ENCODE measurements at regions not wholly inside any gene's neighbourhood (a gene's known extent, or its start where the extent isn't known, plus 50 kb on each side); places are given as distances from the start of the nearest gene placed in this dataset.

DNA sequence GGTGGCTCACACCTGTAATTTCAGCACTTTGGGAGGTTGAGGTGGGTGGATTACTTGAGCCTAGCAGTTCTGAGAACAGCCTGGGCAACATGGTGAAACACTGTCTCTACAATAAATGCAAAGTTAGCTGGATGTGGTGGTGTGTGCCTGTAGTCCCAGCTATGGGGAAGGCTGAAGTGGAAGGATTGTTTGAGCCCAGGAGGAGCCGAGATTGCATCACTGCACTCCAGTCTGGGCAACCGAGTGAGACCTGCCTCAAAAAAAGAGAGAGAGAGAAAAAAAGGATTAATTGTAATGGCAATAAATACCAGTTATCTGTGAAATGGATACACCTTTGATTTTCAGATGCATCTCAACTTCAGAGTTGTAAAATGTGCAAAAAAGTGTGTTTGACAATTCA is 58.8 kb downstream of the SPRY1 start:
- H3K27ac ChIP-seq (ENCODE audit: low read depth, low read length) = no peak overlapping the region
- H3K4me3 ChIP-seq (ENCODE audit: low read depth in 1 of 2, low read length in 2 of 2) = no peak overlapping the region
- H3K36me3 ChIP-seq (ENCODE audit: insufficient read depth, low read length) = no peaks in the 10 kb centered on the region
- no peaks in the 10 kb centered on the region for H3K27me3 ChIP-seq (ENCODE audit: control insufficient read depth in 1 of 2, insufficient read depth in 2 of 2, low read length in 2 of 2)
- no peaks in the 10 kb centered on the region for H3K9me3 ChIP-seq (ENCODE audit: low read length)
- H3K4me1 ChIP-seq (ENCODE audit: insufficient read depth, low read length) = peaks cover 7% of the 10 kb centered on the region
- no peak overlapping the region for H3K9ac ChIP-seq (ENCODE audit: low read length)

DNA sequence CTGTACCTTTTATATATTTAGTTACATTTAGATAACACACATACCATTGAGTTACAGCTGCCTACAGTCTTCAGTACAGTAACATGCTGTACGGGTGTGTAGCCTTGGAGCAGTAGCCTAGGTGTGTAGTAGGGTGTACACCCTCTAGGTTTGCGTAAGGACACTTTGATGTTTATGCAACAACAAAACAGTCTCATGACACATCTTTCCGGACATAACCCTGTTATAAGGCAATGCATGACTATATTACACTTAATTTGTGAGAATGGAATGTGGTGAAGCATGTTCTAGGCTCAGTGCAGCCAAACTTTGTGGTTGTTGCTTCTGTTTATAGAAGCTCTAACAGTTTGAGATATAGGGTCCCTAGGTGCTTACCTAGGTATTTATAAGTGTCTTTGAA is 65.4 kb downstream of the SPRY1 start:
- H3K27ac ChIP-seq (ENCODE audit: low read depth, low read length) = no peak overlapping the region
- no peaks in the 10 kb centered on the region for H3K9me3 ChIP-seq (ENCODE audit: low read length)
- H3K9ac ChIP-seq (ENCODE audit: low read length) = no peak overlapping the region
- no peak overlapping the region for H3K4me3 ChIP-seq (ENCODE audit: low read depth in 1 of 2, low read length in 2 of 2)
- H3K36me3 ChIP-seq (ENCODE audit: insufficient read depth, low read length) = no peaks in the 10 kb centered on the region
- H3K27me3 ChIP-seq (ENCODE audit: control insufficient read depth in 1 of 2, insufficient read depth in 2 of 2, low read length in 2 of 2) = no peaks in the 10 kb centered on the region
- H3K4me1 ChIP-seq (ENCODE audit: insufficient read depth, low read length) = no peaks in the 10 kb centered on the region

DNA sequence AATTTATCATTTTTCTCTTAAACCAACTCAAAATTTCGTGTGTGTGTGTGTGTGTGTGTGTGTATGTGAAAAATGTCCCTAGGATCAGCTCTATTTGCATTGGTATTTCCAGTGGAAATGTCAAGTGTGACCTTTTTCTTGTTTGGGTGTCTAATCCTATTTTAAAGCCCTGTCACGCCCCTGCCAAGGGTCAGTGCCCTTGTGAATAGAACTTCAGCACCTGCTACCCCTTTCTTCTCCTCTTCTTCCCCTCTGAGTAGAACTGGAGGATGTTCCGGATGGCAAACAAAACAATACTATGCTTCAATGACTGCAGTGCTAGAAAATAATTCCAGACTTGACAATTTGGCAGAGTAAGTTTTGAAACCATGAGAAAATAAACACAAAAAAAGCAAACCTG is 67.3 kb downstream of the SPRY1 start:
- Histone ChIP-seq H3K36me3 (ENCODE audit: insufficient read depth, low read length) (no peaks in the 10 kb centered on the region), H3K4me3 (ENCODE audit: low read depth in 1 of 2, low read length in 2 of 2) (no peak overlapping the region), H3K27ac (ENCODE audit: low read depth, low read length) (no peak overlapping the region), H3K27me3 (ENCODE audit: control insufficient read depth in 1 of 2, insufficient read depth in 2 of 2, low read length in 2 of 2) (no peaks in the 10 kb centered on the region), H3K9me3 (ENCODE audit: low read length) (no peaks in the 10 kb centered on the region), H3K4me1 (ENCODE audit: insufficient read depth, low read length) (no peaks in the 10 kb centered on the region), H3K9ac (ENCODE audit: low read length) (no peak overlapping the region)

DNA sequence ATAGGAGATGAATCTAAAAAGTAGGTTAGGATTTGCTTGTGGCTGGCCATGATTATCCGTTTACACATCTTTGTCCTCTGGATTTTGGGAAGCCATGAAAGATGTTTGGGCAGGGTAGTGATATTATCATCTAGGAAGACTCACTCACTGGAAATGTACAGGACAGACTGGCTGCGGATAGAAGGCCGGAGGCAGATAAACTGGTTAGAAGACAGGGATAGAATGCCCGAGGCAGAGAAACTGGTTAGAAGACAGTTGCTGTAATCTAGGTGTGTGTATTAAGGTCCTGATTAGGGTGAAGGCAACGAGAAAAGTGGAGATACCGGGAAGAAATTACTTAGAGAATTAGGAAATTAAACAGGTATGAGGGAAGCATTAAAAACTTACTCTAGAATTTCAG is 68.8 kb downstream of the SPRY1 start:
- H3K27ac ChIP-seq (ENCODE audit: low read depth, low read length) = no peak overlapping the region
- H3K4me3 ChIP-seq (ENCODE audit: low read depth in 1 of 2, low read length in 2 of 2) = no peak overlapping the region
- H3K9ac ChIP-seq (ENCODE audit: low read length) = no peak overlapping the region

DNA sequence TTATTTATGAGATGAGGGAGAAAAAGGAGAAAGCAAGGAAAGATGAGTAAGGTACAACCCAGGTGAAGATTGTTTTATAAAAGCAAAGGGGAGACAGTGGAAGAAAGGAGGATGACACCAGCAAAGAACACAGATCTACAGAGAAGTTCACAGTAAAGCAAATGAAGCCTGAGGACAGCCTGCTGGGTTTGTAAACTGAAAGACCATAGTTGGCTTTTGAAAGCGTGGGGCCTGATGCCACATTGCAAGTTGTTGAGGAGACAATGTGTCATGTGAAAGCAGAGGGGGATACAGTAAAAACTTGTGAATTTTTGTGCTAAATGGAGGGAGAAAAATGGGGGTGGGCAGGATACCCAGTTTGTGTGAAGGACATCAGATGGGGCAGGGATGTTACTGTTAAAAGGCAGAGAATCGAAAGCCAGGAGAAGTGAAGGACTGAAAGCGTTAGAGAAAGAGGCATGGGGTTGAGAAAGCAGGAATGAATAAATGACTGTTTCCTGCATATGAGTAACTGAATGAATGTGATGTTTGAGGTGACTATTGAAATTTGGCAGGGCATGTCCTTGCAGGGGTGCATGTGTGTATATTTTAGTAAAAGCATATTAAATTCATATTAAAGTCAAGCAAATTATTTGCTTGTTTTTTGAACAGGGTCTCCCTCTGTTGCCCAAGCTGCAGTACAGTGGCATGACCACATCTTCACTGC is 69.6 kb downstream of the SPRY1 start:
- H3K9ac ChIP-seq (ENCODE audit: low read length) = no peak overlapping the region
- no peak overlapping the region for H3K27ac ChIP-seq (ENCODE audit: low read depth, low read length)
- H3K27me3 ChIP-seq (ENCODE audit: control insufficient read depth in 1 of 2, insufficient read depth in 2 of 2, low read length in 2 of 2) = no peaks in the 10 kb centered on the region
- no peaks in the 10 kb centered on the region for H3K36me3 ChIP-seq (ENCODE audit: insufficient read depth, low read length)
- H3K9me3 ChIP-seq (ENCODE audit: low read length) = no peaks in the 10 kb centered on the region
- no peaks in the 10 kb centered on the region for H3K4me1 ChIP-seq (ENCODE audit: insufficient read depth, low read length)
- H3K4me3 ChIP-seq (ENCODE audit: low read depth in 1 of 2, low read length in 2 of 2) = no peak overlapping the region

More for the DNA sequence above, 68.8 kb downstream of the SPRY1 start:
- H3K27me3 ChIP-seq (ENCODE audit: control insufficient read depth in 1 of 2, insufficient read depth in 2 of 2, low read length in 2 of 2) = no peaks in the 10 kb centered on the region
- no peaks in the 10 kb centered on the region for H3K9me3 ChIP-seq (ENCODE audit: low read length)
- no peaks in the 10 kb centered on the region for H3K4me1 ChIP-seq (ENCODE audit: insufficient read depth, low read length)
- no peaks in the 10 kb centered on the region for H3K36me3 ChIP-seq (ENCODE audit: insufficient read depth, low read length)

DNA sequence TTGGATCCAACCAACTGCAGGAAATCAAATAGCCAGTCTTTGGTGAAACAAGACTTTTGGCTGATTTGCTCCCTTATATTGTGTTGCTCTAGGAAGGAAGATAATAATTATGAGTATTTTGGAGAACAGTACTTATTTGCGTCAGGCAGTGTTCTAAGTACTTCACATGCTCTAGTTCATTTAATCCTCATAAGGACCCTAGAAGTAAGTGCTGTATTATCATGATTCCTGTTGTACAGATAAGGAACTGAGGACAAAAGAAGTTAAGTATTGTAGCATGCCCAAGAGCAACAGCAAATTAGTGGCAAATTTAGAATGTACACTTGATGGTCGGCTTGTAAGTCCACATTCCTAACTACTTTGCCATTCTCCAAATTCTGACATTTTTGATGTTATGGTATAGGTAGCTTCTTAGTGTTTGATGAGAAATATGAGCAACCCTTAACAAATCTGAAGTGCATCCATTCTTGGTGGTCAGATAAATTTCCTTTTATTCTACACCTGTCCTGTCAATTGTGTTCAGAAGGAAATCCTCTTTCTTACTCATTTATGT is 72.0 kb downstream of the SPRY1 start:
- H3K9me3 ChIP-seq (ENCODE audit: low read length) = no peaks in the 10 kb centered on the region
- H3K36me3 ChIP-seq (ENCODE audit: insufficient read depth, low read length) = no peaks in the 10 kb centered on the region
- no peak overlapping the region for H3K9ac ChIP-seq (ENCODE audit: low read length)
- no peaks in the 10 kb centered on the region for H3K27me3 ChIP-seq (ENCODE audit: control insufficient read depth in 1 of 2, insufficient read depth in 2 of 2, low read length in 2 of 2)
- H3K27ac ChIP-seq (ENCODE audit: low read depth, low read length) = no peak overlapping the region
- H3K4me3 ChIP-seq (ENCODE audit: low read depth in 1 of 2, low read length in 2 of 2) = no peak overlapping the region
- no peaks in the 10 kb centered on the region for H3K4me1 ChIP-seq (ENCODE audit: insufficient read depth, low read length)

DNA sequence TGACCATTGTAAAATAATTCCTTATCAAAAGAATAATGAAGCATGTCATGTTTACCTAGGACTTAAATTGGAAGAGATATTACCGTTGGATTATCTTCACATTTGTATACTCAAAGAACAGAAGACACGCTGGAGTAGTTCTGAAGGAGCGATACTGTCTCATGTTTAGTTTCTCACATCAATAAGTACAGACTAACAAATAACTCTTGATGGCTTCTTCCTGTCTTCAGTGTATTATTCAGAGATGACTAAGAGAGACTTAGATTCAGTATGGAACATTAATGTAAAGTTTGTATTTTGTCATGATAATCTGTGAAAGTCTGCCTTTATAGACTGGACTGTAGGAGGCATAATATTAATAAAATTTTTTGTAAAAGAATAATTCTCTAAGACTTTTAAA is 72.7 kb downstream of the SPRY1 start:
- H3K36me3 ChIP-seq (ENCODE audit: insufficient read depth, low read length) = no peaks in the 10 kb centered on the region
- no peaks in the 10 kb centered on the region for H3K27me3 ChIP-seq (ENCODE audit: control insufficient read depth in 1 of 2, insufficient read depth in 2 of 2, low read length in 2 of 2)
- no peaks in the 10 kb centered on the region for H3K4me1 ChIP-seq (ENCODE audit: insufficient read depth, low read length)
- no peaks in the 10 kb centered on the region for H3K9me3 ChIP-seq (ENCODE audit: low read length)
- H3K27ac ChIP-seq (ENCODE audit: low read depth, low read length) = no peak overlapping the region
- no peak overlapping the region for H3K9ac ChIP-seq (ENCODE audit: low read length)
- H3K4me3 ChIP-seq (ENCODE audit: low read depth in 1 of 2, low read length in 2 of 2) = no peak overlapping the region

DNA sequence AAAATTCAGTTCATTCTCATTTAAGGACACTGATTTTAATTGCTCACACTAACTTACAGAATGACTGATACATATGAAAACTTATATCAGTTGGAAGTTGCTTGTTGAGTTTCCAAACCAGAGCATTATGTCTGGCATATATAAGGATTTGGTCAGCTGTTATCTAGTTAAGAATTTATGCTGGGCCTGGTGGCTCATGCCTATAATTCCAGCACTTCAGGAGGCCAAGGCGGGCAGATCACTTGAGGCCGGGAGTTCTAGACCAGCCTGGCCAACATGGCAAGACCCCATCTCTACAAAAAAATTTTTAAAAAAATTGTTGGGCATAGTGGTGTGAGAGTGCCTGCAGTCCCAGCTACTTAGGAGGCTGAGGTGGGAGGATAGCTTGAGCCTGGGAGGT is 73.1 kb downstream of the SPRY1 start:
- H3K9me3 ChIP-seq (ENCODE audit: low read length) = no peaks in the 10 kb centered on the region
- no peak overlapping the region for H3K4me3 ChIP-seq (ENCODE audit: low read depth in 1 of 2, low read length in 2 of 2)
- H3K36me3 ChIP-seq (ENCODE audit: insufficient read depth, low read length) = no peaks in the 10 kb centered on the region
- H3K4me1 ChIP-seq (ENCODE audit: insufficient read depth, low read length) = no peaks in the 10 kb centered on the region
- H3K9ac ChIP-seq (ENCODE audit: low read length) = no peak overlapping the region
- no peak overlapping the region for H3K27ac ChIP-seq (ENCODE audit: low read depth, low read length)
- no peaks in the 10 kb centered on the region for H3K27me3 ChIP-seq (ENCODE audit: control insufficient read depth in 1 of 2, insufficient read depth in 2 of 2, low read length in 2 of 2)

DNA sequence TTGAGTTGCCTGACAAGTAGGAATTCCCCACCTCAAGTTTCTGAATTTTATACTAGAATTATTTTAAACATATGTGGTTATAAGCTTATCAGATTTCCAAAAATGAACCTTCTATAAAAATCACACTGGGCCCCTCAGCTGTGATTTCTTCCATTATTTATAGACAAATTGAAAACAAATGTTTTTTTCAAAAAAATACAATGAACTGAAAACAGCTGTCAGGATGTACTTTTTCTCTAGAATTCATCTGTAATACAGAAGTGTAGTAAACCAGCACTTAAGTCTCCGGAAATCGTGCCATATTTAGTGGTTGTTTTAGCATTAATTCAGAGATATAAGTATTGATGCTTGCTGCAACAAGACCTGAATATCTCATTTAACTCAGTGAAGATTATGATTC is 74.0 kb downstream of the SPRY1 start:
- H3K36me3 ChIP-seq (ENCODE audit: insufficient read depth, low read length) = no peaks in the 10 kb centered on the region
- no peak overlapping the region for H3K9ac ChIP-seq (ENCODE audit: low read length)
- H3K4me3 ChIP-seq (ENCODE audit: low read depth in 1 of 2, low read length in 2 of 2) = no peak overlapping the region
- no peaks in the 10 kb centered on the region for H3K4me1 ChIP-seq (ENCODE audit: insufficient read depth, low read length)
- H3K9me3 ChIP-seq (ENCODE audit: low read length) = no peaks in the 10 kb centered on the region
- H3K27me3 ChIP-seq (ENCODE audit: control insufficient read depth in 1 of 2, insufficient read depth in 2 of 2, low read length in 2 of 2) = no peaks in the 10 kb centered on the region
- no peak overlapping the region for H3K27ac ChIP-seq (ENCODE audit: low read depth, low read length)

DNA sequence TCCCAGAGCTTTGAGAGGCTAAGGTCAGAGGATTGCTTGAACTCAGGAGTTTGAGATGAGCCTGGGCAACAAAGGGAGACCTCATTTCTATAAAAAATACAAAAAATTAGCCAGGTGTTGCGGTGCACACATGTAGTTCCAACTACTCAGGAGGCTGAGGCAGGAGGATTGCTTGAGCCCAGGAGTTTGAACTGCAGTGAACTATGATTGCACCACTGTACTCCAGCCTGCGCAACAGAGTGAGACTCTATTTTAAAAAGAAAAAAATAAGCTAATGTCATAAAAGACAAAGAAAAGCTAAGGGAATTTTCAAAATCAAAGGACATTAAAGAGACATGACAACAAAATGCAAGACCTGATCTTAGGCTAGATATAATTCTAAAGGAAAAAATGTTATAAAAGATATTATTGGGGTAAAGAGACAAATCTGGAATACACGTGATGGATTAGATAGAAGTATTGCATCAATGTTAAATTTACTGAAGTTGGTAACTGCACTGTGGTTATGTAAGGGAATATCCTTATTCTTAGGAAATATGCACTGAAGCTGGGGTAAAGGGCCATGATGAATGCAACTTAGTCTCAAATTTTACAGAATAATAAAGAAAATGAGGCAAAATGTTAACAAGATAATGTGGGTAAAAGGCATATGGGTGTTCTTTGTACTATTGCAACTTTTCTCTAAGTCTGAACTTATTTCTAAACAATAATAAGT is 75.2 kb downstream of the SPRY1 start:
- Histone ChIP-seq H3K9ac (ENCODE audit: low read length) (no peak overlapping the region), H3K36me3 (ENCODE audit: insufficient read depth, low read length) (no peaks in the 10 kb centered on the region), H3K4me1 (ENCODE audit: insufficient read depth, low read length) (no peaks in the 10 kb centered on the region), H3K27me3 (ENCODE audit: control insufficient read depth in 1 of 2, insufficient read depth in 2 of 2, low read length in 2 of 2) (no peaks in the 10 kb centered on the region), H3K9me3 (ENCODE audit: low read length) (no peaks in the 10 kb centered on the region), H3K27ac (ENCODE audit: low read depth, low read length) (no peak overlapping the region), H3K4me3 (ENCODE audit: low read depth in 1 of 2, low read length in 2 of 2) (no peak overlapping the region)

DNA sequence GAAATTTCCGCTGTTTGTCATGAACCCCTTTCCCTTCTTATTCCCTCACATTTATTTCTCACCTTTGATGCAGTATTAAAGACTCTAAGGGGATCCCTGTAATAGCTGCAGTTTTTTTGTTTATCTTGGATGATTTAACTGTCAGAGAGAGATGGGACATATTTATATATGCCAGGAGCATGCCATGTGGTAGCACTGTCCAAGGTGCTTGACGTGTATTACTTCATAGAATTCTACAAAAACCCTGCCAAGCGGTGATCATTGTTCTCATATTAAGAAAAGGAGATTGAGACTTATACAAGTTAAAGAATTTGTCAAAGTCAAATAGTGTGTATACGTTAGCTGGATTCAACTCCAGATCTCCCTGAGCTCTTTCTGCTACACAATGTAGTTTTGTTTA is 78.2 kb downstream of the SPRY1 start:
- Histone ChIP-seq H3K27me3 (ENCODE audit: control insufficient read depth in 1 of 2, insufficient read depth in 2 of 2, low read length in 2 of 2) (no peaks in the 10 kb centered on the region), H3K9ac (ENCODE audit: low read length) (no peak overlapping the region), H3K9me3 (ENCODE audit: low read length) (no peaks in the 10 kb centered on the region), H3K4me1 (ENCODE audit: insufficient read depth, low read length) (no peaks in the 10 kb centered on the region), H3K27ac (ENCODE audit: low read depth, low read length) (no peak overlapping the region), H3K36me3 (ENCODE audit: insufficient read depth, low read length) (no peaks in the 10 kb centered on the region), H3K4me3 (ENCODE audit: low read depth in 1 of 2, low read length in 2 of 2) (no peak overlapping the region)

DNA sequence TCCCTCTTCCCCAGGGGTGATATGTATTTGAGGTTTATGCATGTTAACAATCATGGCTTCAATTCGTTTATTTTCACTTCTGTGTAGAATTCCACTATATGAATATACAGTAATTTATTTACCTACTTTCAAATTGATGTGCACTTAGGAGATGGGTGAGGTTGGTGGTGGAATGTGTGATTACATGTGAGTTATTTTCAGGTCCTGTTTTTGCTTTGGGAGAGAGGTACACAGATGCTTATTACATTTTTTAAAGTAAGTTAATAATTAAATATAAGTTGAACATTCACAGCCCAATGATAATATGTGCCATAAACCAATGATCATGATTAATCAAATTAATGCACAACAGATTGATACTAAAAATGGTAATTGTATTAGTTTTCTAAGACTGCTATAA is 79.5 kb downstream of the SPRY1 start:
- H3K27ac ChIP-seq (ENCODE audit: low read depth, low read length) = no peak overlapping the region
- H3K36me3 ChIP-seq (ENCODE audit: insufficient read depth, low read length) = no peaks in the 10 kb centered on the region
- no peak overlapping the region for H3K9ac ChIP-seq (ENCODE audit: low read length)
- no peaks in the 10 kb centered on the region for H3K9me3 ChIP-seq (ENCODE audit: low read length)
- no peaks in the 10 kb centered on the region for H3K27me3 ChIP-seq (ENCODE audit: control insufficient read depth in 1 of 2, insufficient read depth in 2 of 2, low read length in 2 of 2)
- H3K4me1 ChIP-seq (ENCODE audit: insufficient read depth, low read length) = no peaks in the 10 kb centered on the region
- H3K4me3 ChIP-seq (ENCODE audit: low read depth in 1 of 2, low read length in 2 of 2) = no peak overlapping the region

All from muscle layer of colon (tissue), 2 donors.